ENCODE measurements at regions not wholly inside any gene's neighbourhood (a gene's known extent, or its start where the extent isn't known, plus 50 kb on each side); places are given as distances from the start of the nearest gene placed in this dataset.

DNA sequence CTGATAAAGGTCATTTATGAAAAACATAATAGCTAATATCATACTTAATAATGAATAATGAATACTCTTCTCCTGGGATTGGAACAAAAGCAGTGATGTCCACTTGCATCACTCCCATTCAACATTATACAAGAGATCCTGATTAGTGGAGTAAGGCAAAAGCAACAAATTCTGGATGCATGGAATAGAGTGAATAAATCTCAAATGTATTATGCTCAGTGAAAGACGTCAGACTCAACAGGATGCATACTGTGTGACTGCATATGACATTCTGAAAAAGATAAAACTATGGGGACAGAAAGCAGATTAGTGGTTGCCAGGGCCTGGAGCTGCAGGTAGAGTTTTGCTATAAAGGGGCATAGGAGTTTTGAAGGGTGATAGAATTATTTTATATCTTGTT, 77.6 kb upstream of the ZBTB20 start:
- no peak for TF ChIP-seq CTCF (IDR thresholded peaks at IDR 0.05)
- no peak for TF ChIP-seq POLR2A (IDR thresholded peaks at IDR 0.05)
